ENCODE measurements at regions not wholly inside any gene's neighbourhood (a gene's known extent, or its start where the extent isn't known, plus 50 kb on each side); places are given as distances from the start of the nearest gene placed in this dataset.
"Not testable (repeated sequence)": the region's sequence is repeated elsewhere in the genome, so short reads cannot be mapped to it uniquely, and the experiment has no call there.

DNA sequence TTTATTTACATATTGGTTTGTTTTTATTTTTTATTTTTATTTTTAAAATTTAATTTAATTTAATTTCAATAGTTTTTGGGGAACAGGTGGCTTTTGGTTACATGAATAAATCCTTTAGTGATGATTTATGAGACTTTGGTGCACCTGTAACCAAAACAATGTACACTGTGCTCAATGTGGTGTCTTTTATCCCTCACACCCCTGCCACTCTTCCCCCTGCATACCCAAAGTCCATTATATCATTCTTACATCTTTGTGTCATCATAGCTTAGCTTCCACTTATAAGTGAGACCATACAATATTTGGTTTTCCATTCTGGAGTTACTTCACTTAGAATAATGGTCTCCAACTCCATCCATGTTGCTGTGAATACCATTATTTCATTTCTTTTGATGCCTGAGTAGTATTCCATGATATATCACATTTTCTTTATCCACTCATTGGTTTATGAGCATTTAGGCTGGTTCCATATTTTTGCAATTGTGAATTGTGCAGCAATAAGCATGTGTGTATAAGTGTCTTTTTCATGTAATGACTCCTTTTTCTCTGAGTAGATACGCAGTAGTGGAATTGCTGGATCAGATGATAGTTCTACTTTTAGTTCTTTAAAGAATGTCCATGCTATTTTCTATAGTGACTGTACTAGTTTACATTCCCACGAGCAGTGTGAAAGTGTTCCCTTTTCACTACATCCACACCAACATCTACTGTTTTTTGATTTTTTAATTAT is 157.1 kb downstream of the CPXCR1 start:
- ChIA-PET CTCF (no interaction called here), POLR2A (no interaction called here)
- DNase-seq (ENCODE audit: low read depth): no peak
- TF ChIP-seq, protein P1, sequence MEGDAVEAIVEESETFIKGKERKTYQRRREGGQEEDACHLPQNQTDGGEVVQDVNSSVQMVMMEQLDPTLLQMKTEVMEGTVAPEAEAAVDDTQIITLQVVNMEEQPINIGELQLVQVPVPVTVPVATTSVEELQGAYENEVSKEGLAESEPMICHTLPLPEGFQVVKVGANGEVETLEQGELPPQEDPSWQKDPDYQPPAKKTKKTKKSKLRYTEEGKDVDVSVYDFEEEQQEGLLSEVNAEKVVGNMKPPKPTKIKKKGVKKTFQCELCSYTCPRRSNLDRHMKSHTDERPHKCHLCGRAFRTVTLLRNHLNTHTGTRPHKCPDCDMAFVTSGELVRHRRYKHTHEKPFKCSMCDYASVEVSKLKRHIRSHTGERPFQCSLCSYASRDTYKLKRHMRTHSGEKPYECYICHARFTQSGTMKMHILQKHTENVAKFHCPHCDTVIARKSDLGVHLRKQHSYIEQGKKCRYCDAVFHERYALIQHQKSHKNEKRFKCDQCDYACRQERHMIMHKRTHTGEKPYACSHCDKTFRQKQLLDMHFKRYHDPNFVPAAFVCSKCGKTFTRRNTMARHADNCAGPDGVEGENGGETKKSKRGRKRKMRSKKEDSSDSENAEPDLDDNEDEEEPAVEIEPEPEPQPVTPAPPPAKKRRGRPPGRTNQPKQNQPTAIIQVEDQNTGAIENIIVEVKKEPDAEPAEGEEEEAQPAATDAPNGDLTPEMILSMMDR (IDR thresholded peaks at IDR 0.05; ENCODE audit: insufficient read depth, low read depth, low read length): no peak
- no peak overlapping the region for H3K4me3 ChIP-seq (ENCODE audit: low read depth, low read length)
- H3K36me3 ChIP-seq (ENCODE audit: control insufficient read depth, insufficient read depth, low read length): no peaks in the 10 kb centered on the region
- H3K27me3 ChIP-seq (ENCODE audit: control insufficient read depth, insufficient read depth, low read length): no peaks in the 10 kb centered on the region

DNA sequence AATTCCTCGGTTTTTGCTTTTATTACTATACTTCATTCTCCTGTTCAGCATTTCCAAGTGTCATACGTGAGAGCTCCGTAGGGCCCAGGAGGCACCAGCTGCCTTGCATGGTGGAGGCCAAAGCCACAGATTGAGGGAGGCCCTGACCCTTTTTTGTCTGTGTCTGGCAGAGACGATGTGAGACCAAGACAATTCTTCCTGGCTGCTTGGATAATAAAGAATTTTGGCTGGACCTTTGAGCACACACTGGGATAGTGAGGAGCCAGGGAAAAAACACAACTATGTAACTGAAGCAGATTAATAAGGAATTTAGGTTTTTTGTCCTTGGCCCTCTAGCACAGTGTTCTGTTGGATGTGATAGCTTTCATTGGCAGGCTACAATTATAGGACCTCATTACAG is 161.0 kb downstream of the CPXCR1 start:
- CTCF ChIA-PET: no interaction called here
- Histone ChIP-seq H3K36me3 (ENCODE audit: control insufficient read depth, insufficient read depth, low read length) (no peaks in the 10 kb centered on the region), H3K27me3 (ENCODE audit: control insufficient read depth, insufficient read depth, low read length) (no peaks in the 10 kb centered on the region), H3K4me3 (ENCODE audit: low read depth, low read length) (no peak overlapping the region)
- DNase-seq (ENCODE audit: low read depth): no peak
- POLR2A ChIA-PET: no interaction called here
- TF ChIP-seq, protein P1 (IDR thresholded peaks at IDR 0.05; ENCODE audit: insufficient read depth, low read depth, low read length): no peak

DNA sequence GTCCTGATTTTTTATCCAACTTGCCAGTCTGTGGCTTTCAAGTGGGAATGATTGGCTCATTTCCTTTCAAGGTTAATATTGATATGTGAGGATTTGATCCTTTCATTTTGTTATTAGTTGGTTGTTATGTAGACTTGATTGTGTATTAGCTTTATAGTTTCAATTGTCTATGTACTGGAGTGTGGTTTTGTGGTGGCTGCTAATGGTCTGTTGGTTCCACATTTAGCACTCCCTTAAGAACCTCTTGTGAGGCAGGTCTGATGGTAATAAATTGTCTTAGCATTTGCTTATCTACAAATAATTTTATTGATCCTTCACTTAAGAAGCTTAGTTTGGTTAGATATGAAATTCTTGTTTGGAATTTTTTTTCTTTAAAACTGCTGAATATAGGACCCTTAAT is 190.6 kb downstream of the CPXCR1 start:
- DNase-seq (ENCODE audit: low read depth): no peak
- POLR2A ChIA-PET: no interaction called here
- H3K27me3 ChIP-seq (ENCODE audit: control insufficient read depth, insufficient read depth, low read length): no peaks in the 10 kb centered on the region
- no peaks in the 10 kb centered on the region for H3K36me3 ChIP-seq (ENCODE audit: control insufficient read depth, insufficient read depth, low read length)
- H3K4me3 ChIP-seq (ENCODE audit: low read depth, low read length): no peak overlapping the region
- CTCF ChIA-PET: interaction anchor here (0.6 kb wide), 1 partner anchor 185 kb away, joined by 3 read pairs; no protein-coding TSS in a partner anchor
- TF ChIP-seq, protein P1 (IDR thresholded peaks at IDR 0.05; ENCODE audit: insufficient read depth, low read depth, low read length): no peak

DNA sequence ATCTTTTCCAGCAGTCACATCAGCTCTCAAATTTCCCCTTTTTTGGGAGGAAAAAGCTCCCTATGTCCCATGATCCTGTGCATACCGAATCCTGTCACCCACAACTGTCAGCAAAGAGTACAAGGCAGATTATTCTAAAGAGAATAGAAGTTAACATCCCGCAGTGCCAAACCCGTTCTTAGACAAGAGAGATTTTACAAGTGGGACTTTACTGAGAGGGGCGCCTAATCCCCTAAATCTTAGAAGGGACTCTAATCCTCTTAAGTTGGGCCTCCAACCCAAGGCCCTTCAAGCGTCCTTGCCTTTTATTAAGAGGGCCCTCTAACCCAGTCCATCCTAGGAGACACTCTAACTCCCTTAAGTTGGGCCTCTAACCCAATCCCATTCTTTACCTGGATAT is 193.9 kb downstream of the CPXCR1 start:
- POLR2A ChIA-PET: no interaction called here
- no peak for DNase-seq (ENCODE audit: low read depth)
- no peaks in the 10 kb centered on the region for H3K36me3 ChIP-seq (ENCODE audit: control insufficient read depth, insufficient read depth, low read length)
- H3K27me3 ChIP-seq (ENCODE audit: control insufficient read depth, insufficient read depth, low read length): no peaks in the 10 kb centered on the region
- CTCF ChIA-PET: no interaction called here
- H3K4me3 ChIP-seq (ENCODE audit: low read depth, low read length): no peak overlapping the region
- TF ChIP-seq, protein P1 (IDR thresholded peaks at IDR 0.05; ENCODE audit: insufficient read depth, low read depth, low read length): no peak

DNA sequence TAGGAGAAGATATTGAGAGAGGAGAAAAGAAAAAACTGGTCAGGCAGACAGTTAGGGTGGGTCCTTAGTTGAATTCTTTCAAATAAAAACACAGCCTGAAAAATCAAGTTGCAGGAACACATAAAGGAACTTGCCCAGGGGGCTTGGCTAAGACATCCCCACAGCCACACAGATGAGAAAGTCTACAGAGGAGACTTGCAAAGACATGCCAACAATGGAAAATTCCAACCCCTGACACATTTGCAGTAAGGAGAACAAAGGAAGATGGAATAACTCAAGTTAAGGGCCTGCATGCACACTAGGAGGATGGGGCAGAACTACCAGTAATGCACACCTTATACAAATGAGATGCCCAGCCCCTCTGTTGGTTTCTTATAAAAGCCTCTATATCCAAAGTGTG is 197.6 kb downstream of the CPXCR1 start:
- DNase-seq (ENCODE audit: low read depth): no peak
- TF ChIP-seq, protein P1 (IDR thresholded peaks at IDR 0.05; ENCODE audit: insufficient read depth, low read depth, low read length): no peak
- Histone ChIP-seq H3K27me3 (ENCODE audit: control insufficient read depth, insufficient read depth, low read length) (no peaks in the 10 kb centered on the region), H3K36me3 (ENCODE audit: control insufficient read depth, insufficient read depth, low read length) (no peaks in the 10 kb centered on the region), H3K4me3 (ENCODE audit: low read depth, low read length) (no peak overlapping the region)
- ChIA-PET POLR2A (no interaction called here), CTCF (no interaction called here)

DNA sequence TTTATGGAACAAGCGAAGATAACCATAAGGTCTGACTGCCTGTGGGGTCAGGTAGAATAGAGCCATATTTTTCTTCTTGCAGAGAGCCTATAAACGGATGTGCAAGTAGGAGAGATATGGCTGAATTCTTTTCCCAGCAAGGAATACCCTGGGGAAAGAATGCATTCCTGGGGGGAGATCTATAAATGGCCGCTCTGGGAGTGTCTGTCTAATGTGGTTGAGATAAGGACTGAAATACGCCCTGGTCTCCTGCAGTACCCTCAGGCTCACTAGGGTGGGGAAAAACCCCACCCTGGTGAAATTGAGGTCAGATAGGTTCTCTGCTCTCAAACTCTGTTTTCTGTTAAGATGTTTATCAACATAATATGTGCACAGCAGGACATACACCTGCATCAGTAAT is 209.0 kb downstream of the CPXCR1 start:
- H3K36me3 ChIP-seq (ENCODE audit: control insufficient read depth, insufficient read depth, low read length); CTCF ChIA-PET; H3K4me3 ChIP-seq (ENCODE audit: low read depth, low read length); H3K27me3 ChIP-seq (ENCODE audit: control insufficient read depth, insufficient read depth, low read length); DNase-seq (ENCODE audit: low read depth); POLR2A ChIA-PET: not testable (repeated sequence)
